Liver (tissue), 8 donors: ENCODE measurements at regions not wholly inside any gene's neighbourhood (a gene's known extent, or its start where the extent isn't known, plus 50 kb on each side); places are given as distances from the start of the nearest gene placed in this dataset.

Experiments used
- DNase-seq: peaks from one replicate; pipeline ENCODE4 v3.0.0-alpha.2; 2017; ENCODE audit warnings: low spot score
- H3K27ac ChIP-seq, 2 donors: one replicate each; pipeline ENCODE4 v1.7.0; 2013; ENCODE audit warnings: inconsistent platforms in 2 of 2, low read length in 2 of 2, control low read depth in 1 of 2, low read depth in 1 of 2, mild to moderate bottlenecking in 1 of 2
- H3K27me3 ChIP-seq, 4 donors: one replicate each; pipeline versions ENCODE4 v1.6.1 to v1.7.0; 2013; ENCODE audit warnings: low read length in 3 of 4, inconsistent platforms in 1 of 4, mild to moderate bottlenecking in 1 of 4, moderate library complexity in 1 of 4; ENCODE audit not compliant: control insufficient read depth in 4 of 4, insufficient read depth in 4 of 4
- H3K36me3 ChIP-seq, 4 donors: one replicate each; pipeline versions ENCODE4 v1.6.1 to v1.7.0; 2013; ENCODE audit warnings: low read length in 3 of 4, mild to moderate bottlenecking in 3 of 4, low read depth in 1 of 4, moderate library complexity in 1 of 4; ENCODE audit not compliant: control insufficient read depth in 4 of 4, insufficient read depth in 3 of 4
- H3K4me1 ChIP-seq, 4 donors: one replicate each; pipeline versions ENCODE4 v1.6.1 to v1.7.0; 2013; ENCODE audit warnings: low read length in 3 of 4, mild to moderate bottlenecking in 3 of 4, moderate library complexity in 1 of 4; ENCODE audit not compliant: control insufficient read depth in 4 of 4, insufficient read depth in 4 of 4
- H3K4me3 ChIP-seq, 3 donors: one replicate each; pipeline versions ENCODE4 v1.6.1 to v1.7.0; 2013; ENCODE audit warnings: low read length in 3 of 3, control low read depth in 1 of 3, low read depth in 1 of 3, mild to moderate bottlenecking in 1 of 3
- H3K9ac ChIP-seq, 2 donors: one replicate each; pipeline ENCODE4 v1.7.0; 2013; ENCODE audit warnings: low read length in 2 of 2, mild to moderate bottlenecking in 2 of 2, moderate library complexity in 2 of 2, control low read depth in 1 of 2, low read depth in 1 of 2
- H3K9me3 ChIP-seq, 4 donors: one replicate each; pipeline versions ENCODE4 v1.6.1 to v1.7.0; 2013; ENCODE audit warnings: low read length in 3 of 4; ENCODE audit not compliant: control insufficient read depth in 4 of 4
- EGR1 ChIP-seq, 2 donors: IDR thresholded peaks; 2 replicates each; pipeline ENCODE4 v1.6.1; 2016 to 2018; ENCODE audit warnings: antibody characterized with exemption in 2 of 2, low read depth in 2 of 2
- FOXA1 ChIP-seq: IDR thresholded peaks from 2 replicates; pipeline ENCODE4 v1.6.1; 2016; ENCODE audit warnings: antibody characterized with exemption
- FOXA2 ChIP-seq: IDR thresholded peaks from 2 replicates; pipeline ENCODE4 v1.6.1; 2016; ENCODE audit warnings: antibody characterized with exemption
- GABPA ChIP-seq, 2 donors: IDR thresholded peaks in 1 of 2; conservative IDR thresholded peaks in 1 of 2; 2 replicates each; pipeline ENCODE4 v1.6.1; 2016; ENCODE audit warnings: antibody characterized with exemption in 2 of 2, mild to moderate bottlenecking in 1 of 2, moderate library complexity in 1 of 2
- HNF4A ChIP-seq, 2 donors: conservative IDR thresholded peaks; 2 replicates each; pipeline ENCODE4 v1.6.1; 2016; ENCODE audit warnings: antibody characterized with exemption in 2 of 2, mild to moderate bottlenecking in 2 of 2
- HNF4G ChIP-seq: IDR thresholded peaks from 2 replicates; pipeline ENCODE4 v1.6.1; 2016; ENCODE audit warnings: antibody characterized with exemption
- JUND ChIP-seq, 2 donors: IDR thresholded peaks; 2 replicates each; pipeline ENCODE4 v1.6.1; 2016; ENCODE audit warnings: antibody characterized with exemption in 2 of 2
- NR2F2 ChIP-seq: IDR thresholded peaks from 2 replicates; pipeline ENCODE4 v1.6.1; 2016; ENCODE audit warnings: antibody characterized with exemption
- RAD21 ChIP-seq, 2 donors: IDR thresholded peaks; 2 replicates each; pipeline ENCODE4 v1.6.1; 2016; ENCODE audit warnings: antibody characterized with exemption in 2 of 2, mild to moderate bottlenecking in 2 of 2
- RXRA ChIP-seq, 2 donors: IDR thresholded peaks; 2 replicates each; pipeline ENCODE4 v1.6.1; 2017 to 2018; ENCODE audit warnings: antibody characterized with exemption in 2 of 2, mild to moderate bottlenecking in 1 of 2
- SP1 ChIP-seq: IDR thresholded peaks from 2 replicates; pipeline ENCODE4 v1.6.1; 2018; ENCODE audit warnings: antibody characterized with exemption, mild to moderate bottlenecking
- TAF1 ChIP-seq: conservative IDR thresholded peaks from 2 replicates; pipeline ENCODE4 v1.6.1; 2016; ENCODE audit warnings: antibody characterized with exemption, mild to moderate bottlenecking
- YY1 ChIP-seq: IDR thresholded peaks from 2 replicates; pipeline ENCODE4 v1.6.1; 2016; ENCODE audit warnings: antibody characterized with exemption, mild to moderate bottlenecking
- WGBS: extraction: QIAGEN DNeasy Blood & Tissue Kit; methylation state at CpG from one replicate; pipeline ENCODE4 v1.1.7; 2013; 5-methylcytosine and 5-hydroxymethylcytosine counted together
- TF ChIP-seq, protein P1 (sequence below): IDR thresholded peaks from 2 replicates; pipeline ENCODE4 v1.6.1; 2016; ENCODE audit warnings: antibody characterized with exemption
- TF ChIP-seq, protein P2 (sequence below): IDR thresholded peaks from 2 replicates; pipeline ENCODE4 v1.6.1; 2016; ENCODE audit warnings: antibody characterized with exemption
- TF ChIP-seq, protein P3 (sequence below): IDR thresholded peaks from 2 replicates; pipeline ENCODE4 v1.6.1; 2016; ENCODE audit warnings: antibody characterized with exemption, mild to moderate bottlenecking
- TF ChIP-seq, protein P4 (sequence below): IDR thresholded peaks from 2 replicates; pipeline ENCODE4 v1.6.1; 2016; ENCODE audit warnings: antibody characterized with exemption
- TF ChIP-seq, protein P5 (sequence below): fragments of 150-350 bp; IDR thresholded peaks from 2 replicates; pipeline ENCODE4 v1.5.1; 2017; ENCODE audit warnings: improper control_type of control experiment, low read depth, low read length; ENCODE audit not compliant: missing input control
- donor health status: healthy.
- donor health status: healthy.
- donor health status: healthy.
- donor health status: healthy.
- donor health status: healthy.

DNA sequence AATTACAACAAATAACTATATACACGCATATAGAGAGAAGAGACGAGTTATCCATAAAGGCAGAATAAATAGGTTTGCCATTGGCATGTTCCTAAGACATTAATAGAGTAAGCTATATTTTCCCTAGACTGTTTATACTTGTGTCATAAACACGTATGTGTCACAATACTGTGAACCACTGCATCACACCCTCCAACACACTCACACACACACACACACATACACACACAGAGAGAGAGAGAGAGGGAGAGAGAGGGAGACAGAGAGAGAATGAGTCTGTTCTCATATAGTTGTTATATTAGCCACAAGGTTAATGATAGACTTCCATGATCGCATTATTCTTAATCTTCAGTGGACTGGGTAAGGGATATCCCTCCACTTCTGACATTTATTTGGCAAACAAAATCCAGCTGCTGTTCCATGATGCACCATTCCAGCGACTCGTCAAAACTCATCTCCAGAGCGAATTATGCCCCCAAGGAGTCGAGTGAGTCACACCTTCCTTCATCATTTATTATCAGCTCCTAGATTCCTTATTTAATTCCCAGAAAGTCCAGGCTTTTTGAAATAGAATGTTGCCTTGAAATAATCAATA, 82.8 kb upstream of the HIVEP1 start:
- DNase-seq, result no peak
- H3K27ac ChIP-seq, result no peak overlapping the region
- WGBS, result 90% methylated on average over 8 of the region's 8 CpGs
- TF ChIP-seq TAF1, result no peak
- TF ChIP-seq, protein P1, sequence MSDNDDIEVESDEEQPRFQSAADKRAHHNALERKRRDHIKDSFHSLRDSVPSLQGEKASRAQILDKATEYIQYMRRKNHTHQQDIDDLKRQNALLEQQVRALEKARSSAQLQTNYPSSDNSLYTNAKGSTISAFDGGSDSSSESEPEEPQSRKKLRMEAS, result no peak
- TF ChIP-seq JUND (IDR thresholded peaks at IDR 0.05), result no peak
- no peak for TF ChIP-seq NR2F2
- TF ChIP-seq FOXA2, result no peak
- TF ChIP-seq, protein P2, sequence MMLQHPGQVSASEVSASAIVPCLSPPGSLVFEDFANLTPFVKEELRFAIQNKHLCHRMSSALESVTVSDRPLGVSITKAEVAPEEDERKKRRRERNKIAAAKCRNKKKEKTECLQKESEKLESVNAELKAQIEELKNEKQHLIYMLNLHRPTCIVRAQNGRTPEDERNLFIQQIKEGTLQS, result no peak
- no peak for TF ChIP-seq HNF4A (conservative IDR thresholded peaks at IDR 0.05)
- TF ChIP-seq, protein P3, sequence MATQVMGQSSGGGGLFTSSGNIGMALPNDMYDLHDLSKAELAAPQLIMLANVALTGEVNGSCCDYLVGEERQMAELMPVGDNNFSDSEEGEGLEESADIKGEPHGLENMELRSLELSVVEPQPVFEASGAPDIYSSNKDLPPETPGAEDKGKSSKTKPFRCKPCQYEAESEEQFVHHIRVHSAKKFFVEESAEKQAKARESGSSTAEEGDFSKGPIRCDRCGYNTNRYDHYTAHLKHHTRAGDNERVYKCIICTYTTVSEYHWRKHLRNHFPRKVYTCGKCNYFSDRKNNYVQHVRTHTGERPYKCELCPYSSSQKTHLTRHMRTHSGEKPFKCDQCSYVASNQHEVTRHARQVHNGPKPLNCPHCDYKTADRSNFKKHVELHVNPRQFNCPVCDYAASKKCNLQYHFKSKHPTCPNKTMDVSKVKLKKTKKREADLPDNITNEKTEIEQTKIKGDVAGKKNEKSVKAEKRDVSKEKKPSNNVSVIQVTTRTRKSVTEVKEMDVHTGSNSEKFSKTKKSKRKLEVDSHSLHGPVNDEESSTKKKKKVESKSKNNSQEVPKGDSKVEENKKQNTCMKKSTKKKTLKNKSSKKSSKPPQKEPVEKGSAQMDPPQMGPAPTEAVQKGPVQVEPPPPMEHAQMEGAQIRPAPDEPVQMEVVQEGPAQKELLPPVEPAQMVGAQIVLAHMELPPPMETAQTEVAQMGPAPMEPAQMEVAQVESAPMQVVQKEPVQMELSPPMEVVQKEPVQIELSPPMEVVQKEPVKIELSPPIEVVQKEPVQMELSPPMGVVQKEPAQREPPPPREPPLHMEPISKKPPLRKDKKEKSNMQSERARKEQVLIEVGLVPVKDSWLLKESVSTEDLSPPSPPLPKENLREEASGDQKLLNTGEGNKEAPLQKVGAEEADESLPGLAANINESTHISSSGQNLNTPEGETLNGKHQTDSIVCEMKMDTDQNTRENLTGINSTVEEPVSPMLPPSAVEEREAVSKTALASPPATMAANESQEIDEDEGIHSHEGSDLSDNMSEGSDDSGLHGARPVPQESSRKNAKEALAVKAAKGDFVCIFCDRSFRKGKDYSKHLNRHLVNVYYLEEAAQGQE, result no peak
- no peak for TF ChIP-seq EGR1 (IDR thresholded peaks at IDR 0.05; ENCODE audit: low read depth in 2 of 2)
- TF ChIP-seq RAD21 (IDR thresholded peaks at IDR 0.05), result no peak
- H3K27me3 ChIP-seq, result no peaks in the 10 kb centered on the region
- H3K9ac ChIP-seq, result no peak overlapping the region
- H3K9me3 ChIP-seq, result no peaks in the 10 kb centered on the region
- H3K4me3 ChIP-seq, result no peak overlapping the region
- H3K4me1 ChIP-seq, result peaks cover 0 to 5% (median 3%) of the 10 kb centered on the region in 4 donors
- no peaks in the 10 kb centered on the region for H3K36me3 ChIP-seq

DNA sequence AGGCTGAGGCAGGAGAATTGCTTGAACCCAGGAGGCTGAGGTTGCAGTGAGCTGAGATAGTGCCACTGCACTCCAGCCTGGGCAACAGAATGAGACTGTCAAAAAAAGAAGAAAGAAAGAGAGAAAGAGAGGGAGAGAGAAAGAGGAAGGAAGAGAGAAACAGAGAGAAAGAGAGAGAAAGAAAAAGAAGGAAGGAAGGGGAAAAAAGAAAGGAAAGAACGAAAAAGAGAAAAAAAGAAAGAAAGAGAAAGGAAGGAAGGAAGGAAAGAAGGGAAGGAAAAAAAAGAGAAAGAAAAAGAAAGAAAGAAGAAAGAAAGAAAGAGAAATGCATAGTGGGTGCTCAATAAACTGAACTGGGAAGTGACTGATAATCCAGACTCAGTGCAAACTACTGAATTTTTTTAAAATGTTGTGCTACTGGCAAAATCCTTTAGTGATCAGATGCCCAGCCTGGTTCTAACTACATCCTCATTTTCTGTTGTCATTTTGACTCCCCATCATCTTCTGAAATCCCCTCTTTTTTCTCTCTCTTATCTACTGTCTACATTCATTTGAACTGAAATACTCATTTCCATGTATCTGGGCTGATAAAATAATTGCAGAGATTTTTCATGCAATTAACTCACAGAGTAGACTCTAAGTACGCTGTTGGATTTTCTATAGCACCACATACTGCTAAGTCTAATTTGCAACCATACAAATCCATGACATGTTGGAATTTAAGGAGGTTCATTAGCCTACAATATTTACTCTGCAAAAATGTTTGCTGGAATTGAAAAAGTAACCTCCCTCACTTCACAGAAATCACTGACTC, 85.3 kb upstream of the HIVEP1 start:
- H3K4me3 ChIP-seq, result no peak overlapping the region
- H3K9ac ChIP-seq, result no peak overlapping the region
- WGBS, result 85% methylated on average over 2 of the region's 2 CpGs
- no peaks in the 10 kb centered on the region for H3K9me3 ChIP-seq
- no peak for DNase-seq
- no peaks in the 10 kb centered on the region for H3K36me3 ChIP-seq
- no peak overlapping the region for H3K27ac ChIP-seq
- TF ChIP-seq, protein P2, result no peak
- no peak for TF ChIP-seq SP1
- no peak for TF ChIP-seq HNF4G
- TF ChIP-seq, protein P4, sequence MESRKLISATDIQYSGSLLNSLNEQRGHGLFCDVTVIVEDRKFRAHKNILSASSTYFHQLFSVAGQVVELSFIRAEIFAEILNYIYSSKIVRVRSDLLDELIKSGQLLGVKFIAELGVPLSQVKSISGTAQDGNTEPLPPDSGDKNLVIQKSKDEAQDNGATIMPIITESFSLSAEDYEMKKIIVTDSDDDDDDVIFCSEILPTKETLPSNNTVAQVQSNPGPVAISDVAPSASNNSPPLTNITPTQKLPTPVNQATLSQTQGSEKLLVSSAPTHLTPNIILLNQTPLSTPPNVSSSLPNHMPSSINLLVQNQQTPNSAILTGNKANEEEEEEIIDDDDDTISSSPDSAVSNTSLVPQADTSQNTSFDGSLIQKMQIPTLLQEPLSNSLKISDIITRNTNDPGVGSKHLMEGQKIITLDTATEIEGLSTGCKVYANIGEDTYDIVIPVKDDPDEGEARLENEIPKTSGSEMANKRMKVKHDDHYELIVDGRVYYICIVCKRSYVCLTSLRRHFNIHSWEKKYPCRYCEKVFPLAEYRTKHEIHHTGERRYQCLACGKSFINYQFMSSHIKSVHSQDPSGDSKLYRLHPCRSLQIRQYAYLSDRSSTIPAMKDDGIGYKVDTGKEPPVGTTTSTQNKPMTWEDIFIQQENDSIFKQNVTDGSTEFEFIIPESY, result no peak
- TF ChIP-seq RAD21 (IDR thresholded peaks at IDR 0.05), result no peak
- TF ChIP-seq YY1, result no peak
- no peak for TF ChIP-seq EGR1 (IDR thresholded peaks at IDR 0.05; ENCODE audit: low read depth in 2 of 2)
- TF ChIP-seq, protein P3, result no peak
- no peak for TF ChIP-seq GABPA (IDR thresholded peaks at IDR 0.05 in 1 of 2, conservative IDR thresholded peaks at IDR 0.05 in 1 of 2)
- no peak for TF ChIP-seq TAF1
- TF ChIP-seq HNF4A (conservative IDR thresholded peaks at IDR 0.05), result no peak
- no peak for TF ChIP-seq RXRA (IDR thresholded peaks at IDR 0.05)
- no peak for TF ChIP-seq NR2F2
- TF ChIP-seq FOXA2, result no peak
- no peak for TF ChIP-seq JUND (IDR thresholded peaks at IDR 0.05)
- no peak for TF ChIP-seq FOXA1
- TF ChIP-seq, protein P5, sequence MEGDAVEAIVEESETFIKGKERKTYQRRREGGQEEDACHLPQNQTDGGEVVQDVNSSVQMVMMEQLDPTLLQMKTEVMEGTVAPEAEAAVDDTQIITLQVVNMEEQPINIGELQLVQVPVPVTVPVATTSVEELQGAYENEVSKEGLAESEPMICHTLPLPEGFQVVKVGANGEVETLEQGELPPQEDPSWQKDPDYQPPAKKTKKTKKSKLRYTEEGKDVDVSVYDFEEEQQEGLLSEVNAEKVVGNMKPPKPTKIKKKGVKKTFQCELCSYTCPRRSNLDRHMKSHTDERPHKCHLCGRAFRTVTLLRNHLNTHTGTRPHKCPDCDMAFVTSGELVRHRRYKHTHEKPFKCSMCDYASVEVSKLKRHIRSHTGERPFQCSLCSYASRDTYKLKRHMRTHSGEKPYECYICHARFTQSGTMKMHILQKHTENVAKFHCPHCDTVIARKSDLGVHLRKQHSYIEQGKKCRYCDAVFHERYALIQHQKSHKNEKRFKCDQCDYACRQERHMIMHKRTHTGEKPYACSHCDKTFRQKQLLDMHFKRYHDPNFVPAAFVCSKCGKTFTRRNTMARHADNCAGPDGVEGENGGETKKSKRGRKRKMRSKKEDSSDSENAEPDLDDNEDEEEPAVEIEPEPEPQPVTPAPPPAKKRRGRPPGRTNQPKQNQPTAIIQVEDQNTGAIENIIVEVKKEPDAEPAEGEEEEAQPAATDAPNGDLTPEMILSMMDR, result no peak
- H3K4me1 ChIP-seq, result no peaks in the 10 kb centered on the region
- H3K27me3 ChIP-seq, result no peaks in the 10 kb centered on the region
